NCI-H1105 treated with DMSO at 0.1 percent for 48 hours (cell line): ENCODE measurements at regions not wholly inside any gene's neighbourhood (a gene's known extent, or its start where the extent isn't known, plus 50 kb on each side); places are given as distances from the start of the nearest gene placed in this dataset.

Source experiments
- DNase-seq: peaks from one replicate; lab custom pipeline; 2025; lab: John Stamatoyannopoulos, UW

GRCh38 chr5:98606961-98607360, 166.5 kb upstream of the RGMB start:
- no peak for DNase-seq

DNA sequence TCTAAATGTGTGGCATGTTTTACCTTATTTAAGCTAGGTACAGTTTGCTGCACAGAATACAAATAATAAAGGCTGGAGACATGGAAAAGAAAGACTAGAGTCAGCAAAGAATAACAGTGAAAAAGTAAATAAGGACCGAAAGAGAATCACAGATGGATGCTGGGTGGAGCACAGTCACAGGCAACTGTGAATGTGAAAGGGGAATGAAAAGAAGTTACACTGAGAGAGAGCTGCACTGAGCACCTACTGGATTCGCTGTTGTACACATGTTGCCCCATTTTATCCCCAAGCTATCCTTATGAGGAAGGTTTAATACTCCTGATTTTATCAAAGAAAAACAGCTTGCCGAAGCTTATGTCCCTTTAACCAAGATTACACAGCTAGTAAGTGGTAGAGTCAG, 165.4 kb upstream of the RGMB start:
- DNase-seq, result no peak

- DNase-seq, result no peak
These were observed 159.1 kb upstream of the RGMB start for GRCh38 chr5:98614341-98614740.

DNA sequence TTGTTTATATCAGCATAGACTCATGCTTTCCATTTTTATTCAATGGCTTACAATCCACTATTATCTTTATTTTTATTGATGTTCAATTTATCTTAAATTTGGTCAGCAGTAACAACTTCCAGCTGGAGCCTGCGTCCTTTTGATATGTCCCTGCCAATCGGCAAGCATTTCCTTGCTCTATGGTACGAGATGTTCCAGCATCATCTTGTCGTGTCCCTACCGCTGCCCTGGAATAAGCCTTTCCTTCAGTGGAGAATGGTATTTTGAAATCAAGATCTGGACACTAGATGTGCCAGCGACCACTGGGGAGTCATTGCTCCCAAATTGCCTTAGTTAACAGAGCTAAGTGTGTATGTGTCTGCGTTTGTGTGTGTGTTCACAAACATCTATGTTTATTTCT, 151.6 kb upstream of the RGMB start:
- DNase-seq, result no peak

DNA sequence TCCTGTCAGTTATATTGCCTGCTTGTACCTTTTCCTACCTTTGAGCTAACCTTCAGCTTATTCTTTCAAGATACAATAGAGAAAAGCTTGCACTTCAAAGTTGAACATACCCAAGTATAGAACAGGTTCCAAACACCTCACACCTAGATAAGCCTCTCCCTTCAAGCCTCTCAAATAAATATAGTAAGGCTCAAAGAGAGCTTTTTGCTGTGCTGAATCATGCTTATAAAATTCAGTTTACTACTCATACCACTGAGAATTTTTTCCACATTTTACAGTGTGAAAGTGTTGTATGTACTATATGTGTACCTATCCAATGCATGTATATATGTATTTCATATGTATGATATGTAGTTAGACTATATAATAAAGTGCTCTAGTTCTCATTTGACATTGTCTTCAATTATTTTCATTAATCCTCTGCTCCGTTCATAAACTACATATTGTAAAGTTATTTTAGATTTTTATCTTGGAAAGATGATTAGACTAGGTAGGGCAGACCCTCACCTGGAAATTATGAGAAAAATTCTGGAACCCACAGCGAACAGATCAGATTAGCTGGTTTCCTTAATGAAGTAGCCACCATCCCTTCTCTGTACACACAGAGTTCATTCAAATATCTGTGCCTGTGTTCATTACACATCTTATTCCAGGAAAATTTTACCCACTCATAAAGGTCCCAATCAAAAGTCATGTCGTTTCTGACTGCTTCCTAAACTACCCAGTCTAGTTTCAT, 149.2 kb upstream of the RGMB start:
- no peak for DNase-seq

- no peak for DNase-seq
These were observed 146.3 kb upstream of the RGMB start for GRCh38 chr5:98627121-98627520.

DNA sequence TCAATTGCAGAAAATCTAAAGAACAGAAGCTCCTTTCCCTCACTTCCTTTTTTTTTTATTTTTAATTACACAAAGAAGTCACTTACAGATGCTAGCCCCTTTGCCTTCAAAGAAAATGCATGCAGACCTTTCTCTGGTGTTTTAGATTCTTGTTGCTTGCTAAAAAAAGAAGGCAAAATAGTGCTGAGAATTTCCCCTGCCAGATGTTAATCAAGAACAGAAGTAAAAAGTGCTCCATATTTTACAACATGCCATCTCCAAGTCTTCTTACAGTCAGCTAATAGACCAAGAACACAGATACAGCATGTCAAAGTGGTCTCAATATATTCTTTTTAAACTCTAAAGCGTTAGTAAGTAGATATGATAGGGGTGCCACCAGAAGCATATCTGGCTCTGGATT, 142.8 kb upstream of the RGMB start:
- DNase-seq, result no peak

DNA sequence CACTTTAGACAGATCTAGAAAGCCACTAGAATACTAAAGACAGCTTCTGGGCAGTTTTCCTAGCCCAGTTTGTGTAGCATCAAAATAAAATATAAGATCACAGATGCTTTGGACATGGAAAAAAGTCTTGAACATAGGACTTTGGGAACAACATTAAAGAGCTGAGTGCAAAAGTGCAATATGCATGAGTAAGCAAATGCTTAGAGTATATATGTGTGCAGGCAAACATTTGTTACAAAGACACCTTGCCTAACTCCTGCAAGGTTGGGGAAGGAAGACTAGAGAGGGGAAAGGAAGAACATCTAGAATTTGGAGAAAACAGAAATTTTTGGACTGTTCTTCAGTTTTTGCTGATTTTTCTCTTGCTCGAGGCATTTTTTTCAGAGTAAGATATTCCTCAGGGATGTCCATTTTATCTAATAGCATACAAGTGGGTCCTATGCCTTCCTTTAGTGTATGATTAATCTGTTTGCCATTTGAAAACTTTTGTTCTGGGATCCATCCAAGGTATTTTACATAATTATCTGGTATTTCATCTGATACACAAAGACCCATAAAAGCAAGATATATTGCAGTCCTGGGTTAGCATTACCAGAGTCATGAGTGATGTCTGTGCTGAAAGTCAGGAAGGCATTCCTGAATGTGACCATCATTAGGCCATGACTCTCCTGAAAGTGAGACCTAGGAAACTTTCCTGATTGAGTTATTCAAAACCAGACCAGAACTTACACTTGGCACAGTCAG, 142.0 kb upstream of the RGMB start:
- no peak for DNase-seq

- DNase-seq, result no peak
These were observed 137.8 kb upstream of the RGMB start for GRCh38 chr5:98635656-98636055.

DNA sequence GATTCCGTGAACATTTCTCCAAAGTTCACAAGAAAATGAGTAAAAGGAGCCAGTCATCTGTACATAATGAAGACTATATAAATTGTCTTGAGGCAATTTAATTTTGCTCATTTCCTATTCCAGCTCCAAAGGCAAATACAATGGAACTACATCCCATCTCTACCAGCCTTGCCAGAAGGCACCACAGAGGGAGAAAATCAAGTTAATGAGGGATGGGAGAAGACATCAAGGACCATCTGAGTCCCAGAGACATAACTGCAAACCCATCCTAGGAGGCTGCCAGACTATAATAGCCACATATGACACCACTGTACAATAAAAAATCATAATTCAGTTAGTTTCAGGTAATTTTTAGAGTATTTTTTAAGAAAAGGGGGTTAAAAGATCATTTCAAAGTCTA, 136.3 kb upstream of the RGMB start:
- DNase-seq, result no peak

GRCh38 chr5:98637557-98637956, 135.9 kb upstream of the RGMB start:
- no peak for DNase-seq

GRCh38 chr5:98638111-98638510, 135.4 kb upstream of the RGMB start:
- DNase-seq, result no peak

- DNase-seq, result no peak
These were observed 134.8 kb upstream of the RGMB start for GRCh38 chr5:98638701-98639100.

DNA sequence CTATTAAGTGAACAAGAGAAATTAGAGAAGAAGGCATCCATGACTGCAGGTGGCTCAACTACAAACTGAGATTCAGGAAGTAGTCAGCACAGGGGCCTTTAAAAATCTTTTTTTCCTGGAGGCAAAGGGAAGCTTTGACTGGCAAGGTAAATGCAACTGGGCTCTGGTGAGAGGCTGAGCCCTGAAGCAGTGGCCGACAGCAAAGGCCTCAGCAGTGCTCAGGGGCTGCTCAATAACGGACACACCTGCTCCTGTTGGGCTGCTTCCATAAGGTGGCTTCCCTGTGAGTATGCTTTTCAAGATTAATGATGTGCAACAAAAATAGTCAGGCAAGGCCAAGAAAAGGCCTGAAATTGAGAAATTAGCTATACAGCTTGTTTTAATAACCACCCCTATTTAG, 134.2 kb upstream of the RGMB start:
- DNase-seq, result peak; percentile 45

GRCh38 chr5:98641671-98642070, 131.8 kb upstream of the RGMB start:
- DNase-seq, result no peak

DNA sequence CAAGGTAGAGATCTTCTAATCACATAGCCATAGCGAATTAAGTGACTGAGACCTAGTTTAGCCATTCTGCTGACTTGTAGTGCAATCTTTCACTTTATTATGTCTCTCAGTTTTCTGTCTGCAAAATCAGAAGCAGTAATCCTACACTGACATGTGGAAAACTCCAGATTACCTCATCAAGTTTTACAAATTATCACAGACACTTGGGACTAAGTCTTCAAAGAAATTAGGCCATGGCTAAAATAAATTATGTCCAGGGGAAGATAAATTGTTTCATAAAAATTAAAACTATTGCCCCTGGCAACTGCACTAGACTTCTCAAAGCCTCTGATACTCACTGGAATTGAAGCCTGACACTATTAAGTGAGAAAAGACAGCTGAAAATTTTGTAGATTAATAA, 129.9 kb upstream of the RGMB start:
- DNase-seq, result no peak

DNA sequence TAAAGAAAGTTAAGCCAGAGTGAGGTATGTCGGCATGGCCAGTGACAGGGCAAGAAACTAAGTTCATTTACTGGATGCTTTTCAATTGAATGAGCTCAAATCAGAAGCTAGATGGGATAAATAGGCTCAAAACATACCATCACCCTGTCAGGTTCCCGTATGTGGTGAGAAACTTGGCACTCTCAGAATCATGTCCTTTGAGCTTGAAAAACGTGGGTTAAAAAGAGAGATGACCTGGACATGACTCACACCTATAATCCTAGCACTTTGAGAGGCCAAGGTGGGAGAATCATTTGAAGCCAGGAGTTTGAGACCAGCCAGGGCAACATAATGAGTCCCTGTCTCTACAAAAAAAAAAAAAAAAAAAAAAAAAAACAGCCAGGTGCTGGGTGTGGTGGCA, 121.7 kb upstream of the RGMB start:
- no peak for DNase-seq

DNA sequence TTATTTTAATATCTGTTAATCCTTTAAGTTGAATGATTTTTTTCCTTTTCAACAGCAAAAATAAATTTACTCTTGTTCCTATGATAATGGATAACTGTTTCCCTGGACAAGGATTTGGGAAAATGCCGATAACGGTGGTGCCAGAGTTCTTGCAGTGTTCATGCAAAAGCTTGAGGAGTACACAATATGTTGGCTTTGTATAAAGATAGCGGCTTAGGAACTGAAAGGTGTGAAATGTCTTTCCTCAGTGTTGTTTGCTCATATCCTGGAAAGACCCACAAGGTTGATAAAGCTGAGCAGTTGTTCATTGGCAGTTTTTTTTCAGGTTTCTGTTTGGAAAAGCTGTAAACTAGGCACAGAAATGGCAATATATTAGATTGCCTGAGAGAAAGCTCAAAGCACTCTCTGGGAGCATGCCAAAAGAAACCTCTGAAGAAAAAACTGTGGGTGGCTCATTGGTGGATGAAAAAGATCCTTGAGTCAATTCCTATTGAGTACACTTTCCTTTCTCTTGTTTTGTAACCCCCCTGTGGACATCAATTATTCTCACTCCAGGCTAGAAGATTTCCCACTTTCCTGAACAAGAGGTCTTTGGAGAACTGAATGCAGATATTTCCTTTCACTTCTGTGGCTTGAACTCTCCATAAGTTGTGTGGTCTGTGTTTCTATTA, 117.2 kb upstream of the RGMB start:
- DNase-seq, result no peak

GRCh38 chr5:98656796-98657195, 116.7 kb upstream of the RGMB start:
- DNase-seq, result no peak

DNA sequence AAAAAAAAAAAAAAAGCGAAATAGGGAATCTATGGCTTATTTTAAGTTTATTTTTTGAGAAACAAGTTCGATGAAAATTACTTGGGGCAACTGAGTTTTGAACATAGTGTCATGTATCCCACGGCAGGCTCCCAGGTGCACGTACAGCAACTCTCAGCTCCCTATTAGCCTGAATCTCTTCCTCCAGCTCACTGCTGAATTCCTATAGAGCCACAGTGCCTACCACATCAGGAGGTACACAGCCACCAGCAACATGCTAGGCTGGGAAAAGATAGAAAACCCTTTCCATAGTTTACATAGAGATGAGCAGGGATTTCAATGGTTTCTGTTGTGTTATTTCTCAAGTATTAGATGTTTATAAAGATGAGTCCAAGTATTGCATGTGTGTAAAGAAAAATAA, 115.9 kb upstream of the RGMB start:
- DNase-seq, result no peak

- DNase-seq, result no peak
These were observed 109.9 kb upstream of the RGMB start for GRCh38 chr5:98663521-98663920.

DNA sequence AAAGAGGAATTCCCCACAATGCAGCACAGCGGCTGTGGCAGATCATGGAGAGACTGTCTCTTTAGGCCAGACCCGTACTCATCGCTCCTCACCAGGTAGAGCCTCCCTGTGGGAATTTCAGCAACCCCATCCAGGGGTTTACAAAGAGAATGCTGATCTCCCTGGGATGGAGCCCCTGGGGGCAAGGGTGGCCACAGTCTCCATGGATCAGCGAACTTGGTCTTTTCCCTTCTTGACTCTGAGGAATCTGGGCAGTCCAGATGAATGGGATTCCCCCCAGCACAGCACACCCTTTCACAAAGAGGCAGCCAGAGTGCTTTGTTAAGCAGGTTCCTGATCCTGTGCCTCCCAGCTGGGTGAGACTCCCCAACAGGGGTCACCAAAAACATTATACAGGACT, 108.7 kb upstream of the RGMB start:
- no peak for DNase-seq

DNA sequence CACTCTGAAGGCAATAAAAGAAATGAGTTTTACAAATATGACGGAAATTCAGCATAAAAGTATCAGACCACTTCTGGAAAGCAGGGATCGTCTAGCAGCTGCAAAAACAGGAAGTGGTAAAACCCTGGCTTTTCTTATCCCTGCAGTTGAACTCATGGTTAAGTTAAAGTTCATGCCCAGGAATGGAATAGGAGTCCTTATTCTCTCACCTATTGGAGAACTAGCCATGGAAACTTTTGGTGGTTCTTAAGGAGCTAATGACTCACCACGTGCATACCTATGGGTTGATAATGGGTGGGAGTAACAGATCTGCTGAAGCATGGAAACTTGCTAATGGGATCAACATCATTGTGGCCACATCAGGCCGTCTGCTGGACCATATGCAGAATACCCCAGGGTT, 93.5 kb upstream of the RGMB start:
- DNase-seq, result no peak
